ENCODE measurements at regions not wholly inside any gene's neighbourhood (a gene's known extent, or its start where the extent isn't known, plus 50 kb on each side); places are given as distances from the start of the nearest gene placed in this dataset.
"Not testable (repeated sequence)": the region's sequence is repeated elsewhere in the genome, so short reads cannot be mapped to it uniquely, and the experiment has no call there.

DNA sequence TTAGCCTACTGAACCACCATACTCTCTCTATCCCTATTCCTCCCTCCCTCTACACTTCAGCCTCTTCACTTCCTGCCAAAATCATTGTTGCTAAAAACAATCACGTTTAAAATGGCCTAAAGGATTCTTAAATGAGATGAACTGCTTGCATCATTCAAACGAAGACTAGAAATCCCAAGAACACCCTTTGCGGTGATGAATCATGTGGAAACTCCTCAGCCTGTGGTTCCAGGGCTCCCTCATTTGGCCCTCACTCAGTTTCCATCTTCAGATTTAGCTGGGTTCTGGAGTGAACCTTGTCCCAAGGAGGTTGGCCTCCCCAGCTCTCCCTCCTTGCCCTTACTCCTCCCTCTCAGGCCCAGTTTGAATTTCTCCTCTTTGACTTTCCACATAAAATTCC, 125.6 kb upstream of the CDC42EP3 start:
- H3K4me1 ChIP-seq = peaks cover 14% of the 10 kb centered on the region
- no peaks in the 10 kb centered on the region for H3K9me3 ChIP-seq
- H3K4me3 ChIP-seq = no peak overlapping the region
- TF ChIP-seq POLR2A (IDR thresholded peaks at IDR 0.05) = no peak
- TF ChIP-seq, protein P1, sequence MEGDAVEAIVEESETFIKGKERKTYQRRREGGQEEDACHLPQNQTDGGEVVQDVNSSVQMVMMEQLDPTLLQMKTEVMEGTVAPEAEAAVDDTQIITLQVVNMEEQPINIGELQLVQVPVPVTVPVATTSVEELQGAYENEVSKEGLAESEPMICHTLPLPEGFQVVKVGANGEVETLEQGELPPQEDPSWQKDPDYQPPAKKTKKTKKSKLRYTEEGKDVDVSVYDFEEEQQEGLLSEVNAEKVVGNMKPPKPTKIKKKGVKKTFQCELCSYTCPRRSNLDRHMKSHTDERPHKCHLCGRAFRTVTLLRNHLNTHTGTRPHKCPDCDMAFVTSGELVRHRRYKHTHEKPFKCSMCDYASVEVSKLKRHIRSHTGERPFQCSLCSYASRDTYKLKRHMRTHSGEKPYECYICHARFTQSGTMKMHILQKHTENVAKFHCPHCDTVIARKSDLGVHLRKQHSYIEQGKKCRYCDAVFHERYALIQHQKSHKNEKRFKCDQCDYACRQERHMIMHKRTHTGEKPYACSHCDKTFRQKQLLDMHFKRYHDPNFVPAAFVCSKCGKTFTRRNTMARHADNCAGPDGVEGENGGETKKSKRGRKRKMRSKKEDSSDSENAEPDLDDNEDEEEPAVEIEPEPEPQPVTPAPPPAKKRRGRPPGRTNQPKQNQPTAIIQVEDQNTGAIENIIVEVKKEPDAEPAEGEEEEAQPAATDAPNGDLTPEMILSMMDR (IDR thresholded peaks at IDR 0.05) = no peak
- TF ChIP-seq POLR2AphosphoS5 (IDR thresholded peaks at IDR 0.05; ENCODE audit: insufficient read depth in 1 of 2, low read depth in 1 of 2) = no peak
- H3K36me3 ChIP-seq = no peaks in the 10 kb centered on the region
- no peak for DNase-seq (ENCODE audit: extremely low spot score in 2 of 2)
- no peak overlapping the region for H3K27ac ChIP-seq
- H3K27me3 ChIP-seq = no peaks in the 10 kb centered on the region
- intact Hi-C loops (cut with DNase I) = no loop called here

DNA sequence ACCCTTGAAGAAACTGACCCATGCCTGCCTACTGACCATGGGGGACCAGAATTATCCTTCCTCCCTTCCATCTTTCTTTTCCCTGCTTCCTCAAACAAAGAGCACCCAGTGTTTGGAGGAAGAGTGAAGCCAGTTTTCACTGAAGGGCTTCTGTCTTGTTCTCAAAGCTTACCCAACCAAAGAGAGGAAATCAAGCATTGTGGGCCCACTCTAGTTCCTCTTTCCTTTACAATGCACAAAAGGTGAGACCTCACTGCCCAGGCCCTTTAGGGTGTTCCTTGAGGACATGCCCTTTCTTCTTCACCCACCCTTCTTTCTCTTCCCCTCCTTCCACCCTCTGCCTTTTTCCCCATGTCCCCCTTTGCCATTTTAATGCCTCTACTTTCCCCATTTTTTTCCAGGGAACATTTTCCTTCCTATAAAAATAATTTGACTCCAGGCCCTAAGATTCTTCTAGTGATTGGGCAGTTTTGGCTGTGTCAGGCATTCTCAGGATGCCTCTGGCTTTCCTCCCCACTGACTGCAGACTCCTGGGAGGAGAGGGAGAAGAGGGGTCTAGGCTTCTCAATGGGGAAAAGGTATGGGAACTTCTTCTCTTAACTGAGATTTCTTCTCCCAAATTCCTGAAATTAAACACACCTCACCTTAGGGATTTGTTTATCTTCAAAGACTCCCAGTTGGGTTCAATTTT, 126.6 kb upstream of the RMDN2 start:
- Histone ChIP-seq H3K9me3 (no peaks in the 10 kb centered on the region), H3K27ac (no peak overlapping the region), H3K4me1 (peaks cover 24% of the 10 kb centered on the region), H3K27me3 (no peaks in the 10 kb centered on the region), H3K36me3 (no peaks in the 10 kb centered on the region), H3K4me3 (no peak overlapping the region)
- no peak for TF ChIP-seq POLR2A (IDR thresholded peaks at IDR 0.05)
- no peak for TF ChIP-seq POLR2AphosphoS5 (IDR thresholded peaks at IDR 0.05; ENCODE audit: insufficient read depth in 1 of 2, low read depth in 1 of 2)
- TF ChIP-seq, protein P1 (IDR thresholded peaks at IDR 0.05) = no peak
- DNase-seq (ENCODE audit: extremely low spot score in 2 of 2) = no peak
- intact Hi-C loops (cut with DNase I) = no loop called here

DNA sequence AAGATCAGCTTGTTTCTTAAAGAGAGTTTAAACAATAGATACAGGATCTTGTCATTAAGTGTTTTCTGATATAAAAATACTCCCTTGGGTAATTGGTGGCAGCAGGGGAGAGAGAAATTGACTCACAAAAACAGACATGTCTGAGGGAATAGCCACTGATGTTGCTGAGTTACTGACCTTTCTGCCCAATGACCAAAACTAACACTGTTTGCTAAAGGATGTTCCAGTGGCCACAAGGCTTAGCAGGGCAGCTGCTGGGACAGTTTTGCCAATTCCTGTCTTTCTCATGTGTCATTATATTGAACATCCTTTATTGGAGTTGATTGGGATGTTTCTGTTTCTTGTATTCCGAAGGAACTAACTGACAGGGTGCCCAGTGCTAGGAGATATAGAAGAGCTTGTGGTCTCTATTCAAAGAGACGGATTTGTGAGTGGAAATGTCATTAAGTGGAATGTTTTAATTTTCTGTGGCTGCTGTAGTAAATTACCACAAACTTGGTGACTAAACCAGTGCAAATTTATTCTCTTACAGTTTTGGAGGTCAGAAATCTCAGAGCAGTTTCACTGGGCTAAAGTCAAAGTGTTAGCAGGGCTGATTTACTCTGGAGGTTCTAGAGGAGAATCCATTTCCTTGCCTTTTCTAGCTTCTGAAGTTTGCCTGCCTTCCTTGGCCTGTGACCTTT, 124.8 kb upstream of the RMDN2 start:
- H3K4me3 ChIP-seq = no peak overlapping the region
- H3K27me3 ChIP-seq = no peaks in the 10 kb centered on the region
- H3K27ac ChIP-seq = no peak overlapping the region
- intact Hi-C loops (cut with DNase I) = no loop called here
- H3K9me3 ChIP-seq = no peaks in the 10 kb centered on the region
- DNase-seq (ENCODE audit: extremely low spot score in 2 of 2) = no peak
- H3K4me1 ChIP-seq = peaks cover 24% of the 10 kb centered on the region
- TF ChIP-seq, protein P1 (IDR thresholded peaks at IDR 0.05) = no peak
- TF ChIP-seq POLR2AphosphoS5 (IDR thresholded peaks at IDR 0.05; ENCODE audit: insufficient read depth in 1 of 2, low read depth in 1 of 2) (no peak), POLR2A (IDR thresholded peaks at IDR 0.05) (no peak)
- no peaks in the 10 kb centered on the region for H3K36me3 ChIP-seq

DNA sequence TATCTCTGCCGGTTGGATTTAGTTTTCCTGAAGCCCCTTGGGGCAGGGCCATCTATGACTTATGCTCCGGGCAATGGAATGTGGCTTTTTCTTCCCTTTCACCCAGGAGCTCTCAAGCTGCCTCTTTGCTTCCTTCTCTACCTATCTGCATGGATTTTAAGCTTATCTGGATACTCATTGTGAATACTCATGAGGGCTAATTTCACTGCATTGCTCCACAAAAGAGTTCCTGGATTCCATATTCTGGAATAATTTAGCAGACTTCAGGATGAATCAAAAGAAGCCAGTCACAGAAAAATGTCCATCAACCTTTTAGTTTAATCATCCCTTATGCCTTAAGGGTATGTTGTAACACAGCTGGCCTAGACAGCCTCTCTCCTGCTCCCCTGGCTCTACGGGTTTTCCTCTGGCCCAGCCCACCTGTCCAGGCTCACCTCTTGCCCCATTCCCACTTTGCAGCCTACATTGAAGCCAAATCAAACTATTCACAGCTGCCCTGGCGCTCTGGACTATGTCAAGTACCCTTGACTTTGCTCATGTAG, 122.8 kb upstream of the RMDN2 start:
- Histone ChIP-seq H3K9me3 (no peaks in the 10 kb centered on the region), H3K27ac (no peak overlapping the region), H3K36me3 (no peaks in the 10 kb centered on the region), H3K4me3 (no peak overlapping the region), H3K27me3 (no peaks in the 10 kb centered on the region), H3K4me1 (peaks cover 17% of the 10 kb centered on the region)
- intact Hi-C loops (cut with DNase I) = no loop called here
- no peak for DNase-seq (ENCODE audit: extremely low spot score in 2 of 2)
- TF ChIP-seq POLR2A (IDR thresholded peaks at IDR 0.05) (no peak), POLR2AphosphoS5 (IDR thresholded peaks at IDR 0.05; ENCODE audit: insufficient read depth in 1 of 2, low read depth in 1 of 2) (no peak)
- TF ChIP-seq, protein P1 (IDR thresholded peaks at IDR 0.05) = no peak

DNA sequence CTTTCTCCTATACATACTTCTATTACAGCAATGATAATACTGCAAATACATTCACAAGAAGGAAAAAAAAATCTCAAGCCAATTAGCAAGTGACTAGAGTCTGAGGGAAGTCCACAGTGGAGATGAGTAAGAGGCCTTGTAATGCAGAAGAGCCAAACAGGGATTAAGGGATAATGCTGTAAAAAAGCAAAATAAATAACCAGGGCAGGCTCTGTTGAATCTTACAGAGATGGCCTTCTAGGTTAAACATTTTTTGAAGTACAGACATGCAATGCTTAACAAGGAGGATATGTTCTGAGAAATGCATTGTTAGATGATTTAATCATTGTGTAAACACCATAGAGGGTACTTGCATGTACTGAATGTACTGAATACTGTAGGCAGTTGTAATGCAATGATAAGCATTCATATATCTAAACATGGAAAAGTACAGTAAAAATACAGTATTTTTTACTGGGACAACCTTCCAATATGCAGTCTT, 122.1 kb upstream of the RMDN2 start:
- intact Hi-C loops (cut with DNase I) = no loop called here
- Histone ChIP-seq H3K4me3 (no peak overlapping the region), H3K27me3 (no peaks in the 10 kb centered on the region), H3K36me3 (no peaks in the 10 kb centered on the region), H3K27ac (no peak overlapping the region), H3K4me1 (peaks cover 17% of the 10 kb centered on the region), H3K9me3 (no peaks in the 10 kb centered on the region)
- TF ChIP-seq, protein P1 (IDR thresholded peaks at IDR 0.05) = no peak
- TF ChIP-seq POLR2AphosphoS5 (IDR thresholded peaks at IDR 0.05; ENCODE audit: insufficient read depth in 1 of 2, low read depth in 1 of 2) = peak in 1 of 2 donors; percentile 54
- no peak for TF ChIP-seq POLR2A (IDR thresholded peaks at IDR 0.05)
- no peak for DNase-seq (ENCODE audit: extremely low spot score in 2 of 2)

DNA sequence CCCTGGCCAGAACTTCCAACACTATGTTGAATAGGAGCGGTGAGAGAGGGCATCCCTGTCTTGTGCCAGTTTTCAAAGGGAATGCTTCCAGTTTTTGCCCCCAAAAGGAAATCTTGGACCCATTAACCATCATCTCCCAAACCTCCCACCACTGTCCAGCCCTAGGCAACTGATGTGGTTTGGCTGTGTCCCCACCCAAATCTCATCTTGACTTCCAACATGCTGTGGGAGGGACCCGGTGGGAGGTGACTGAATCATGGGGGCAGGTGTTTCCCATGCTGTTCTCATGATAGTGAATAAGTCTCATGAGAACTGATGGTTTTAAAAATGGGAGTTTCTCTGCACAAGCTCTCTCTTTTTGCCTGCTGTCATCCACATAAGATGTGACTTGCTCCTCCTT, 119.1 kb upstream of the RMDN2 start:
- intact Hi-C loops (cut with DNase I); DNase-seq (ENCODE audit: extremely low spot score in 2 of 2); H3K36me3 ChIP-seq; H3K27ac ChIP-seq; H3K4me3 ChIP-seq; H3K9me3 ChIP-seq; H3K27me3 ChIP-seq: not testable (repeated sequence)
- H3K4me1 ChIP-seq = peaks cover 12% of the 10 kb centered on the region

All from vagina (tissue), 2 donors.